Adipocyte (in vitro differentiated cells): ENCODE measurements at regions not wholly inside any gene's neighbourhood (a gene's known extent, or its start where the extent isn't known, plus 50 kb on each side); places are given as distances from the start of the nearest gene placed in this dataset.

Source experiments
- DNase-seq: peaks from one replicate; pipeline ENCODE4 v3.0.0-alpha.2; 2015; ENCODE audit warnings: low read depth
- H3K27me3 ChIP-seq: replicated peaks from 2 replicates; pipeline ENCODE4 v1.7.0; 2013; ENCODE audit warnings: mild to moderate bottlenecking, low read length, moderate library complexity; ENCODE audit not compliant: control insufficient read depth, insufficient read depth
- H3K36me3 ChIP-seq: 2 replicates; pipeline ENCODE4 v1.7.0; 2013; ENCODE audit warnings: low read length, mild to moderate bottlenecking, moderate library complexity; ENCODE audit not compliant: control insufficient read depth, insufficient read depth, severe bottlenecking
- H3K4me1 ChIP-seq: 2 replicates; pipeline ENCODE4 v1.7.0; 2013; ENCODE audit warnings: mild to moderate bottlenecking, low read length, moderate library complexity; ENCODE audit not compliant: control insufficient read depth, insufficient read depth
- H3K4me3 ChIP-seq: 2 replicates; pipeline ENCODE4 v1.7.0; 2013; ENCODE audit warnings: mild to moderate bottlenecking, low read length, moderate library complexity
- H3K9ac ChIP-seq: 2 replicates; pipeline ENCODE4 v1.7.0; 2013; ENCODE audit warnings: mild to moderate bottlenecking, low read length, moderate library complexity
- H3K9me3 ChIP-seq: 2 replicates; pipeline ENCODE4 v1.7.0; 2013; ENCODE audit warnings: mild to moderate bottlenecking, low read length, moderate library complexity; ENCODE audit not compliant: control insufficient read depth

DNA sequence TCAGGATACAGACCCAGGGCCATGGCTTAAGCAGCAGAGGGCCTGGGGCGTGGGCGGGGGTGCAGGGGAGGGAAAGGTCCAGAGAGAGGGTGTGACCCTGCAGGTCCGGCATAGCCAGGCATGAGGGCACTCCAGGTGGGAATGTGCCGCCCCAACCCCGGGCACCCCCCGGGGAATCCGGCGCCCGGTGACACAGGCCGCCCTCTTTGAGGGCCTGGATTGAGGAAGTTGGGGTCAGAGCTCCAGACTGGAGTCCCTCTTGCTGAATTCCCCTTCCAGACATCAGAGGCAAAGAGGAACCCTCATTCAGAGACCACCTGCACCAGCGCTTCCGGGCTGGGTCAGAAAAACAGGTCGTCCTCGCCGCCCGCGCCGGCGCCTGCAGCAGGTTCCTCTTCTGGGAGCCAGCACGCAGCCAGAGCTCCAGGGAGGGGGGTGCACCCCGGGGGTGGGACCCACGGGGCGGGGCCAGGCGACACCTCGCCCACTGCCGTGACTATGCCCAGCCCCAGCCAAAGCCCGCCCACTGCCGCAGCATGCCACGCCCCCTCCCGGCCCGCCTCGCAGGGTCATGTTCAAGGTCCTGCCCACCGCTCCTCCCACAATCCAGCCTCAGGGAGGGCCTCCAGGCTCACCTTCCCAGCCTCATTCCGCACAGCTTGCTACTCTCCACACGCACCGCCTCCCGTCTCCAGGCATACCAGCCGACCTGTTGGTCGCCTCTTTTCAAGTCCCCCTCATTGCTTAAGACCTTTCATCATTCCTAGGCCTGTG is 98.3 kb upstream of the ID2 start:
- Histone ChIP-seq H3K9me3 (no peaks in the 10 kb centered on the region), H3K9ac (no peak overlapping the region), H3K36me3 (no peaks in the 10 kb centered on the region), H3K4me1 (peaks cover 3% of the 10 kb centered on the region), H3K27me3 (peaks cover 19% of the 10 kb centered on the region), H3K4me3 (no peak overlapping the region)
- DNase-seq, result no peak

DNA sequence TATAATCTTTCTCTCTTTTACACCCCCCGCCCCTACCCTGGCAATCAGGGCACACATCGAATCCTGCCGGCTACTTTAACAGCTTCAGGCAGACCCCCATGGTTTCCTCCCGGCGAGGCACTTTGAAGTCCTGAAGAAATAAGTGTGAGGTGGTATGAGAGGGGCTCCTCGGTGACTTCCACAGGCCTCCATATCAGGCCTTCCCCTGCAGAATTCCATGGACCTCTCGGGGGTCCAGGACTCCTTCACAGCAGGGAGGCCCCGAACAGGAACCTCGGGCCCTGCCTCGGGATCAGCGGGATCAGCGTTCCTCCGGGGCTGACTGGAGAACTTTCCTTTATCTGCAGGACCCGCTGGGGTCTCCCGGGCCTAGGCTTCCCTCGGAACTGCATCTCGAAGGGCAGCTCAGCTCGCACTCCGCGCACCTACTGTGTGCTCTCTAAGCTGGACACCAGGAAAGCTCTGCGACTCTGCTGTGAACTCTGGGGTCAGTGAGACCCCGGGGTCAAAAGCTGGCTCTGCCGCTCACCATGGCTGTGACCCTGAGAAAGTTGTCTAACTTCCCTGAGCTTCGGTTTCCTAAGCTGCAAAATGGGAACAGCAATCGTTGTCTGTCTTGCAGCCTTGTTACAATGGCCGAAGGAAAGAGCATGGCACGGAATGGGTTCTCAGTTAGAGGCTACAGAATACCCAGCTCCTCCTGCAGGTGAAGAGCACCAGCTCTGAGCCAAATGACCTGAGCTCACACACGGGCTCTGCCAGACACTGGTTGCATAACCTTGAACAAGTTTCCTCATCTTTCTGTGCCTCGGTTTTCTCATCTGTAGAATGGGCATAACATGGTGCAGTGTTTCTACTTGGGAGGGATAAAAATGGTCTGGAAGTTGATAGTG is 97.4 kb upstream of the ID2 start:
- H3K9me3 ChIP-seq, result no peaks in the 10 kb centered on the region
- no peaks in the 10 kb centered on the region for H3K36me3 ChIP-seq
- no peak overlapping the region for H3K9ac ChIP-seq
- peaks cover 3% of the 10 kb centered on the region for H3K4me1 ChIP-seq
- peaks cover 19% of the 10 kb centered on the region for H3K27me3 ChIP-seq
- no peak for DNase-seq
- no peak overlapping the region for H3K4me3 ChIP-seq

DNA sequence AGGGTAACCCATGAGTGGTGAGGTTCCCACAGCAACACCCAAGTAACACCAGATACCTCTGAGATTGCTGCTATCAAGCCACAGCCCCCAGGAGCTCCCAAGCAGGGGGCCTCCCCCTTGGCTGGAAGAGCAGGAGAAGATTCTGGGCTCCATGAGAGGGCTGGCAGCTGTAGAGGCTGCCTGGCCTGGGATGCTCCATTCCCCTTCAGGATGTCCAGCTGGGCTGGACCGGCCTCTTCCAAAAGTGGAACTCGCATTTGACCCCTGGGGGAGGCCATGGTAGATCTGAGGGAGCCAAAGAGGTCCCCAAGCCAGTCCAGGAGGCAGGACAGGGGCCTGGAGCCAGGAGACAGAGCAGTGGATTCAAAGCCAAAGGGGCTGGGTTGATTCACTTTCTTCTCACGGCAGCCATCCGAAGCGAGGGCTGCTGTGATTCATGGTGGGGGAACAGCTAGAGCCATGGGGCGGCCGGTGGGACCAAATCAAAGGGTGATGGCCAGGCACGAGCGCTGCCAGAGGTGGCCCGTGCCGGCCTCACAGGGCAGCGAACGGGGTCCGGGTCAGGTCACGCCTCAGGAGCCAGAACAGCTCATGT is 95.3 kb upstream of the ID2 start:
- Histone ChIP-seq H3K4me3 (no peak overlapping the region), H3K36me3 (no peaks in the 10 kb centered on the region), H3K4me1 (peaks cover 3% of the 10 kb centered on the region), H3K27me3 (peaks cover 19% of the 10 kb centered on the region), H3K9me3 (no peaks in the 10 kb centered on the region), H3K9ac (no peak overlapping the region)
- DNase-seq, result no peak

GRCh38 chr2:8587251-8587791 is 94.5 kb upstream of the ID2 start:
- Histone ChIP-seq H3K4me1 (peaks cover 3% of the 10 kb centered on the region), H3K9ac (no peak overlapping the region), H3K27me3 (peaks cover 19% of the 10 kb centered on the region), H3K4me3 (no peak overlapping the region), H3K9me3 (no peaks in the 10 kb centered on the region), H3K36me3 (no peaks in the 10 kb centered on the region)
- DNase-seq, result no peak

- peaks cover 3% of the 10 kb centered on the region for H3K4me1 ChIP-seq
- no peak for DNase-seq
- no peak overlapping the region for H3K4me3 ChIP-seq
- H3K36me3 ChIP-seq, result no peaks in the 10 kb centered on the region
- H3K9me3 ChIP-seq, result no peaks in the 10 kb centered on the region
- H3K27me3 ChIP-seq, result peaks cover 19% of the 10 kb centered on the region
- no peak overlapping the region for H3K9ac ChIP-seq
These were observed 93.7 kb upstream of the ID2 start for GRCh38 chr2:8587920-8588830.

- Histone ChIP-seq H3K9me3 (no peaks in the 10 kb centered on the region), H3K9ac (no peak overlapping the region), H3K4me3 (no peak overlapping the region), H3K27me3 (peaks cover 19% of the 10 kb centered on the region), H3K4me1 (peaks cover 3% of the 10 kb centered on the region), H3K36me3 (no peaks in the 10 kb centered on the region)
- DNase-seq, result no peak
These were observed 93.0 kb upstream of the ID2 start for GRCh38 chr2:8588831-8589191.

DNA sequence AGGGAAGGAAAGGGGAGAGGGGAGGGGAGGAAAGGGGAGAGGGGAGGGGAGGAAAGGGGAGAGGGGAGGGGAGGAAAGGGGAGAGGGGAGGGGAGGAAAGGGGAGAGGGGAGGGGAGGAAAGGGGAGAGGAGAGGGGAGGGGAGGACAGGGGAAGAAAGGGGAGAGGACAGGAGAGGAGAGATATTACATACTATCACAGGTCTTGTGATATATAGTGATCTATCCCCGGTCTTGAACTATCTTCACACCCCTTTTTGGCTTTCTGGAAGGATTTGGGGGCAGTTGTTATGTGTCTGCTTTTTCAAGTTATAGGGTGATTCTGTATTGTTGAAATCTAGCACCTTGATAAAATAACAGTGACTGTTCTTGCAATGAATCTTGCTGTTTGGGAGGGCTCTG is 92.1 kb upstream of the ID2 start:
- Histone ChIP-seq H3K9me3 (no peaks in the 10 kb centered on the region), H3K27me3 (peaks cover 19% of the 10 kb centered on the region)
- DNase-seq, result no peak

GRCh38 chr2:8590938-8591337 is 90.9 kb upstream of the ID2 start:
- Histone ChIP-seq H3K4me1 (peaks cover 10% of the 10 kb centered on the region), H3K9ac (no peak overlapping the region), H3K36me3 (no peaks in the 10 kb centered on the region), H3K4me3 (no peak overlapping the region), H3K27me3 (peaks cover 16% of the 10 kb centered on the region), H3K9me3 (no peaks in the 10 kb centered on the region)
- no peak for DNase-seq

More for the DNA sequence above, 92.1 kb upstream of the ID2 start:
- Histone ChIP-seq H3K4me3 (no peak overlapping the region), H3K36me3 (no peaks in the 10 kb centered on the region), H3K9ac (no peak overlapping the region), H3K4me1 (peaks cover 7% of the 10 kb centered on the region)

DNA sequence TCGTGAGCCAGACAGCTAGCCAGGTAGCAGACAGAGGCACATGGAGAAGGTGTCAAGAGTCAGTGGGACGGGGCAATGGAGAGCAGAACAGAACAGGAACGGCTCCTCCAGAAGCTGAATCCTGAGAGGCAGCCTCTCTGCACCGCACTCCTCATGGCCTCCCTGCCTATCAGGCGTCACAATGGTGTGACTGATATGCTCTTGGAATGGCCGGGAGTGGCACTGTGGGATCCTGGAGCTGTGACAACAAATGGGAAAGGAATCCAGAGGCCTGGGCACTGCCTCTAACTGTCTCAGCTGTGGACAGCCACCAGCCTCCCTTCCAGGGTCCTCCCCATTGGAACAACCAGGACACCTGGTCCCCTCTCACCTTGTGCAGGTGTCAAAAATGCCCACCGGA is 89.1 kb upstream of the ID2 start:
- Histone ChIP-seq H3K36me3 (no peaks in the 10 kb centered on the region), H3K9me3 (no peaks in the 10 kb centered on the region), H3K4me3 (no peak overlapping the region), H3K27me3 (peaks cover under 1% of the 10 kb centered on the region), H3K9ac (no peak overlapping the region), H3K4me1 (peaks cover 6% of the 10 kb centered on the region)
- DNase-seq, result no peak

- no peak for DNase-seq
- Histone ChIP-seq H3K4me1 (peaks cover 11% of the 10 kb centered on the region), H3K36me3 (no peaks in the 10 kb centered on the region), H3K4me3 (no peak overlapping the region), H3K27me3 (no peaks in the 10 kb centered on the region), H3K9me3 (no peaks in the 10 kb centered on the region), H3K9ac (no peak overlapping the region)
These were observed 88.6 kb upstream of the ID2 start for GRCh38 chr2:8593243-8593642.
